PFSK-1 (cell line): ENCODE measurements at regions not wholly inside any gene's neighbourhood (a gene's known extent, or its start where the extent isn't known, plus 50 kb on each side); places are given as distances from the start of the nearest gene placed in this dataset.

Experiments used
- POLR2AphosphoS5 ChIP-seq: IDR thresholded peaks from 2 replicates; pipeline ENCODE4 v1.6.1; 2012; ENCODE audit warnings: low read depth, mild to moderate bottlenecking, control low read depth, low read length, moderate library complexity
- REST ChIP-seq, 2 experiments: IDR thresholded peaks; 2 replicates each; pipeline versions ENCODE4 v1.6.1 to v1.8.0; 2011 to 2012; ENCODE audit warnings: low read depth in 2 of 2, low read length in 2 of 2, control low read depth in 1 of 2, inconsistent platforms in 1 of 2, mild to moderate bottlenecking in 1 of 2, moderate library complexity in 1 of 2; ENCODE audit not compliant: insufficient read depth in 1 of 2
- TAF1 ChIP-seq: IDR thresholded peaks from 2 replicates; pipeline ENCODE4 v1.6.1; 2012; ENCODE audit warnings: low read length, control low read depth, borderline replicate concordance; ENCODE audit not compliant: insufficient read depth

- TF ChIP-seq TAF1 (no peak), REST (IDR thresholded peaks at IDR 0.05; ENCODE audit: insufficient read depth in 1 of 2, low read depth in 2 of 2, low read length in 2 of 2) (no peak), POLR2AphosphoS5 (no peak)
These were observed 212.3 kb upstream of the DPYD start for GRCh38 chr1:98133131-98133530.
